GM21737 (cell line): ENCODE measurements at regions not wholly inside any gene's neighbourhood (a gene's known extent, or its start where the extent isn't known, plus 50 kb on each side); places are given as distances from the start of the nearest gene placed in this dataset.
"Not testable (repeated sequence)": the region's sequence is repeated elsewhere in the genome, so short reads cannot be mapped to it uniquely, and the experiment has no call there.

Source experiments
- ATAC-seq: cut with Tn5 transposase; IDR thresholded peaks from one replicate; pipeline ENCODE4 v1.9.1; 2021; ENCODE audit warnings: mild to moderate bottlenecking, moderate library complexity; ENCODE audit not compliant: unreplicated experiment

DNA sequence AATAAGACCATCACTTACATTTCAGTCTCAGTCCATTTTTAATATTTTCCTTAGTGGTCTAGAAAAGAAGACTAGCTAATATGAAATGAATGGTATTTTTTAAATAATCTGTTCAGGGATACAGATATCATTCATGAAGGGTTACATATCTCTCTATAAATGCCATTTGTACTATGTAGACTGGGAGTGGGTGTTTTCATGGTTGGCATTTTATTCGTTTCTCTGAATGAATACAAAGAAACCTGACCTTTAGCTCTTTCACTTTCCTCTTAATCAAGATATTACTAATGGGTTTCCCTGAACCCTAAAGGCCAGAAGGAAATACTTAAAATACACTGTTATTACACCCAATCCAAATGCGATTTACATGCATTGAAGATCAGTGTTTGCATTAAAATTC, 788.9 kb downstream of the TBC1D32 start:
- ATAC-seq, result no peak

DNA sequence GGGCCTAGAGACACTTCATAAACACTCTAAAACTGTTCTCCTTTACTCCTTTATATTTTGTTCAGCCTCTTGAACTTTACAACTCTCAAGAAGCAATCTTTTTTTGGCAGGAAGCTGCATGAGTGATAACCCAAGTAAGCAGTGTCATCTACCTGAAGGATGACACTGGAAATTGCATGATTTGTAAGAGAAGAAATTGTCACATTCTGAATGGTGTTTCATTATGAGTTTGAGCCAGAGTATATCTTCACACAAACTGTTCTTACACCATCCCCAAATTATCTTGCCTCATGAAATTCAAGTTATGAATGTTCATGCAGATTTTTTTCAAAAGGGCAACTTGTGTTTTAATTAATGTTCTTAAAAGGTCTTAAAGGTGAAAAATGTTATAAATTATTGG, 799.3 kb downstream of the TBC1D32 start:
- ATAC-seq, result no peak

DNA sequence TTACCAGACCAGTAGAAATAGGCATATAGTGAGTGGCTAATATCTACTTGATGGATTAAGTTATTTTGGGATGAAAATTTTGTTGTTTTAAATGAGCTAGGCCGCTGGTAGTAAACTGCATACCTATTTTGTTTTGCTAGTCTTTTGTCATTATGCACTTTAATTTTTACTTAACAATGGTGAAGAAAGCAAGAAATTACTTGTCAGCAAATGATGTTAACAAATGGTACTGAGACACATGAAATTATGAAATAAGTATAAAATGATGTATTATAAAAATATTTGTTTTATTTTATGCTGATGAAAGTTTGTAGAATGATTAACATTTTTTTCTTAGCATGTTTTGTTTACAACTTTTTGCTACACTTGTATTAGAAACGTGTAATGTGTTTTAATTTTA, 807.7 kb downstream of the TBC1D32 start:
- no peak for ATAC-seq

DNA sequence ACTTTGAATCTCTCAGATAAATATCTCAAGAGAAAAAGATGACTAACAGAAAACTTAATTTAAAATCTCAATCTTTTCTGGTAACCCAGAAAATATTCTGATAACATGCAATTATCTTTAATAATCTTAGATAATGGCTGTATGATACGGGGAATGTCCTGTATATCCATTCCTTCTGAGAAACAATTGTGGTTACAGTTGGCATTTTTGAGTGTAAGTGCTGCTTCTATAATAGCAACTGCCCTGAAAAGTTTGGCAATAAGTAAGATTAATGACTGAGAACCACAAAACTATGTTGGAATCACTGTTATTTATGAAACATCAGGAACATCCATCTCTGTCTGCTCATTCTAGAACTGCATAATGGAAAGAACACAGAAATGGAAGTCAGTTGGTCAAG, 819.7 kb downstream of the TBC1D32 start:
- ATAC-seq, result no peak

DNA sequence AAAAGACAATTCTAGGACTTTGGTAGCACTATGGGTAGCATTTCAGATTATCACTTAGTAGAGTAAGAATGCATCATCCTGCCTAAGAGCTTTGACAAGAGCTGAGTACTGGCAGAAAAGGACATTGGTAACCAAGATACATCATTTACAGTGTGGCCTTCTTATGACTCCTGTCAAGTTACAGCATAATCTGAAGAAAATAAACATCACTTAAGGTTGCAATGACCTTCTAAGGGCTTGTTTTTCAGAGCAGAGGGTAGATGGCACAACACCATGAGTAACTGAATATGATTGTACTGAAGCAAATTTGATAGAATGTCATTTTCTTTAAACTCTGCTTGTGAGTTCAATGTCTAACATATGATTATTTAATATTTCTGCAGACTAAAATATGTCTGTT, 822.6 kb downstream of the TBC1D32 start:
- no peak for ATAC-seq

DNA sequence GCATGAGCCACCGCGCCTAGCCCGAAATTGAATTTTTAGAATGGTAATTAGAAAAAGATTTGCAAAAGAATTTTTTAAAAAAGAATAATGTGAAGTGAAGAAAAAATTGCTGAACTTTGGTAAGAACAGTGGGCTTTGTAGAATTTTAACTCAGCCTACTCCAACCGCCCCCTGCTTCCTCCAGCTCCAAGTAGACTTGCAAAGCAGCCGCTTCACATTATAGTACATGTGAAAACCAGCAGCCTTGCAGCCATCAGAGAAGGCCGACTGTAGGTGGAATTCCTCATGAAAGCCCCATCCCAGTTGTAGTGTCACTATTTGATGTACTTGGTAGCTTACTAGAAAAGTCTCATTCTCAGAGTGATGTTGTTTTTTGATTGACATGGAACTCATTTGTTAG, 835.6 kb downstream of the TBC1D32 start:
- no peak for ATAC-seq

DNA sequence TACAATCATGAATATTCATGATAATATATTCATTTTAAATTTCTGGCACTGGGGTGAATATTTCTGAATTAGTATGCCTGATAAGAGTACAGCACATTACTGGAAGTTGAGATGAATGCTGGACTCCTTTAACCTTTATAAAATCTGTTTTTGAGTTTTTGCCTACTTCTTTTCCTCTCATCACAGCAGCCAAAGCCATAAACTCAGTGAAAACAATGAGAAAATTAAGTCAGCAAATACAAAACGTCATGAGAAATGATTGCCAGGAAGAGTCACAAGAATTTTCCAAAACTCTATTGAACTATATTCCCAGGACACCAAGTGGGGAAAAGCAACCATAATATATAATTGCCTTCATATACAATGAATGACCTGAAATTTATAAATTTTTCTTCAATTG, 837.6 kb downstream of the TBC1D32 start:
- no peak for ATAC-seq

DNA sequence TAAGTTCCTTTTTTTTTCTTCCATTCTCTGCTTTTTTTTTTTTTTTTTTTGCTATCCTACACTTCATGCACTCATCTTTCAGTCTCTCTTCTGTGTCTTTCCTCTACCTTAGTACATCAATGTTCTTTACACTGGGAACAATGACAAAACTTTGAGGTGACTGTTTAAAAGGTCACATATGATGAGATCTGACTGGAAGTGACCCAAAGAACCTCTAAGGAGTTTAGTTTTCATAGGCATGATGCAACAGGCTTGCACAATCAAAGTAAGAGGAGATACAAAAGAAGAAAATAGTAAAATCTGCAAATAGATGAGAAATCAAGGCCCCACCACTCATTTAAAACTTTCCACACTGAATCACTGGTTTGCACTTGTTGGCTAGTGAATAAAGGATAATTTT, 840.8 kb downstream of the TBC1D32 start:
- ATAC-seq, result no peak

DNA sequence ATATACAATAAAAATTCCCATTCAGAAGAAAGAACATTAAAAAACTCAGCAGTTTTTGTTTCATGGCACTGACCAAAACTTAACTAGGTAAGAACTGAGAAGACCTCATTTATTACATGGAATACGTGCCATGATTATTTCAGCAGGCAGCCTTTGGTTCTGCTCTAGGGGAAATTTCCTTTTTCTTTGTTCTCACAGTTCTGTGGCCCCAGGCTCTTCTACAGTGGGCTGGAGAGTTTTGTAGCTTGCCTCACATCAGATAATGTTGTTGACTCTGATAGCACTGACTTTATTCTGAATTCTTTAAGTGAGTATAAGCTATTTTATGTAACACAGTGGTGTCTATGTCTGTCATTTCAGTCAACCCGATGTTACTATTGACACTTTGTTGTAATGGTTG, 844.3 kb downstream of the TBC1D32 start:
- ATAC-seq, result no peak

DNA sequence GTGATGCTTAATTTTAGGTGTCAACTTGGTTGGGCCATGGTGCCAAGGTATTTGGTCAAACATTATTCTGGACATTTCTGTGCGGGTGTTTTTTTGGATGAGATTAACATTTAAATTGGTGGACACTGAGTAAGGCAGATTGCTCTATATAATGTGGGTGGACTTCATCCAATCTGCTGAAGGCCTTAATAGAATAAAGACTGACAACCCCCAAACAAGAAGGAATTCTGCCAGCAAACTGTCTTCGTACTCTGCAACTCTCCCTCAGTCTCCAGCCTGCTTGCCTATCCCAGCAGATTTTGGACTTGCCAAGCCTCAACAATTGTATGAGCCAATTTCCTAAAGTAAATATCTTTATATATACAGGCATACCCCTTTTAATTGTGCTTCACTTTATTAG, 850.1 kb downstream of the TBC1D32 start:
- no peak for ATAC-seq

DNA sequence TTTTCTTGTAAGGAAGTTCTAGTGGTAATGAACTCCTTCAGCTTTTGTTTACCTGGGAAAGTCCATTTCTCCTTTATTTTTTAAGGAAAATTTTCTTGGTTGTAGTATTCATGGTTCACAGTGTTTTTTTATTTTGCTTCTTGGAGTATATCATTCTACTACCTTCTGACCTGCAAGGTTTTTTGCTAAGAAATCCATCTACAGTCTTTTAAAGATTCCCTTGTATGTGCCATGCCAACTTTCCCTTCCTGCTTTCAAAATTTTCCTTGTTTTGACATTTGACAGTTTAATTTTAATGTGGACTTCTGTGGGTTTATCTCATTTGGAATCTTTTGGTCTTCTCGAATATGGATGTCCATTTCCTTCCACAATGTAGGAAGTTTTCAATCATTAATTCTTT, 855.6 kb downstream of the TBC1D32 start:
- ATAC-seq, result no peak

DNA sequence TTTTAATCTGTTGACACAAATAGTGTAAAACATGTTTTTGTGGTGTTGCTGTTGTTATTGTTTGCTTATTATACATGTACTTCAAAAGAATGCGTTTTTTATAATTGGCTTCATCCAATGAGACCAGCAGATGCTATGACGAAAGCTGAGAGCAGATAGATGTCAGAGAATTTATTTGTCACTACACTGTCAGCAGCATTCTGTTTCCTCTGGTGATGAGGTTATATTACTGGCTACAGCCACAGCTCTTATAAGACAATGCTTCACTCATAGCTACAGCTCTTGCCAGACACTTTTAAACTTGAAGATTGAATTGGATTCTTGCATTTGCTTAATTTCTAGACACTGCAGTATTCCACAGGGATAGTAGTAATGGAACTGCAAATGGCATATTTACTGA, 860.5 kb downstream of the TBC1D32 start:
- ATAC-seq, result no peak

DNA sequence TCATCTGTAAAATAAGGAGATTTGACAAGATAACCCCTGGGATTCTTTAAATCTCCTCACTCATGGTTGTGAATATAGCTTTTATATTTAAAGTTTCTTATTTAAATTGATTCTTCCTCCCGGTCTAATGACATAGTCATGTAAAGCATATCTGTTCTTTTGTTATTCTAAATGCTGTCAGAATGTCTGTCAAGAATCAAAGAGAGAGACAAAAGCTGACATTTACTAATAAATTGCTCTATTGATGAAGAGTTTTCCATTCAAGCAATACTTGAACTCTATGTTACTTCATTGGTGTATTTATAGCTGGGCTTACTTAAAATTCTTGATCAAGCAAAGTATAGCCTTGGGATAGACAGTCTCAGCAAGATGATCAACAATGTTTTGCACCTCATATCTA, 865.8 kb downstream of the TBC1D32 start:
- no peak for ATAC-seq

DNA sequence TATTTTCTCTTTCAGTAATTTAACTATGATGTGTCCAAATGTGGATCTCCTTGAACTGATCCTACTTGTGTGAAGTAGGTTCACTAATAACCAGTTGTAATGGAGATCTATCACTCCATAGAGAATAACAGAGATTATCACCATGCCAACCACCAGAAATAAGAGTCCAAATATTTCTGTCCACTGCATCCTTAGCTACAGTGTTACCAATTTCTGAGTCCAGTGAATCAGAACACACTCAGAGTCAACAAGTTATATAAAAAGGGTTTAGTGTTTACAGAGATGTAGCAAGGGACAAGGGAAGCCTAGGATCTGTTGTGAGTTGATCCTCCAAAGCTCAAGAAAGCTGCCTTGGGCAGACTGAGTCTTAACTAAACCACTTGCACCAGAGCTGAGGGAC, 882.8 kb downstream of the TBC1D32 start:
- ATAC-seq, result no peak

DNA sequence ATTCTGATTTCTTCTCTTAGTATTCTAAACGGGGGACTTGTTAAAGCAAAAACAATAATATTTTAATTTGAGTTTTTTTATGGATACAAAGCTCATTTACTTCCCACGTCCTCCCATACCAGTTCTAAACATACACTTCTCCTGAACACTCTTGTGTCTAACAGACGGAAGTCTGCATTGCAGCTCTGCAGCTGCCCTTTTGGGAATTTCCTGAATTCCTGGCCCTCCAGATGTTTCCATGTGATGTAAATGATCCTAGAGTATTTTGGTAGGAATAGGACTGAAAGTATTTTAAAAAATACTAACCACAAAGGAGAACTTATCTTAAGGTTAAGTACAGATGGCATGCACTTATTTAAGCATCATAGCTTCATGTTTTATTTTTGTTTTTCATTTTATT, 886.7 kb downstream of the TBC1D32 start:
- no peak for ATAC-seq

DNA sequence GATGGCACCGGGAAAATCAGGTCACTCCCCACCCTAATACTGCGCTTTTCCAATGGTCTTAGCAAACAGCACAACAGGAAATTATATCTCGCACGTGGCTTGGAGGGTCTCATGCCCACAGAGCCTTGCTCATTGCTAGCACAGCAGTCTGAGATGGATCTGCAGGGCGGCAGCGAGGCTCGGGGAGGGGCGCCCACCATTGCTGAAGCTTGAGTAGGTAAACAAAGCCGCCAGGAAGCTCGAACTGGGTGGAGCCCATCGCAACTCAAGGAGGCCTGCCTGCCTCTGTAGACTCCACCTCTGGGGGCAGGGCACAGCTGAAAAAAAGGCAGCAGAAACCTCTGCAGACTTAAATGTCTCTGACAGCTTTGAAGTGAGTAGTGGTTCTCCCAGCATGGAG, 901.4 kb downstream of the TBC1D32 start:
- not testable (repeated sequence) for ATAC-seq

DNA sequence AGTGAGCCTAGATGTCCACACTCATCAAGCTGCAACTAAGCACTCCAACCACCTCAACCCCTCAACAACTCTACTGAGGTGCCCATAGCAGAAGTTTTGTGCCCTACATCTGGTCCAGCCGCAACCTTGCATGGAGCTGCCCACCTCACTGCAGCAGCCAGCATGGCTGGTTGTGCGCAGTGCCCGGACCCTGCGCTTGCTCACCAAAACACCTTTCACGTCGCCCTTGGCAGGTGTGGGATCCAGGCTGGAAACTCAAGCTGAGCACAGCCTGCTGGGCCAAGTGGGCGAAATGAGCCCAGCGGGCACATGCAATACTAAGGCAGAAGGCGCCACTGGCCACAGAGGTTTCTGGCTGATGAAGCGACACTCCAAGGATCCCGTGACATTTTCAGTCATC, 902.4 kb downstream of the TBC1D32 start:
- no peak for ATAC-seq

DNA sequence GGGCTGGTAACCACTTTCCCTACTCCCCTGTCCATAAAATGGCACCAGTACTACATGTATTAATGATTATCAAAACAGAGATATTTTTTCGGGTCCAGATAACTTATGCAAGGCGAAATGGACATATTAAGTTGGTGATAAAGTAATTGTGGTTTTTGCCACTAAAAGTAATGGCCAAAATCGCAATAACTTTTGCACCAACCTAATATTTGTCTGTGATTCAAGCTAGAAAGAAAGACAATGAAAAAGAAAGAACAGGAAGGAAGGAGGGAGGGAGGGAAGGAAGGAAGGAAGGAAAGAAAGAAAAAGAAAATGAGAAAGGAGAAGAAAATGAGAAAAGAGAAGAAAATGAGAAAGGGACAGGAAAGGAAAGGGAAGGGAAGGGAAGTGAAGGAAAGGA, 922.9 kb downstream of the TBC1D32 start:
- ATAC-seq, result no peak

DNA sequence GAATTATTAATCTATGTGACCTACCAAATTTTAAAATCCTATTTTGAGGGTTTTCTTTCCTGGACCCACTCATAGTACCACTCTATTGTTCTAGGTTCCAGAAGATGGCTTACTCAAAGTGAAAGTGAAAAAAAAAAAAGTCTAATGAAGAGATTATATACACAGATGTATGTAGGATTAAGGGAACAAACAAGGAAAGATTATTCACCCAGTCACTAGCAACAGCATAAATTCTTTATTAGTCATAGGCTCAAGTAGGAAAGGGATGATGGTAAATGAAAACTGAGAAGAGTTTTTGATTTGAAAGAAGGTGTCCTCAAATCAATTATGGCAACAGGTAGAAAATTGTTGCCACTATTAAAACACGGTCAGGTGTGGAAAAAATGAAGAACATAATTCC, 923.7 kb downstream of the TBC1D32 start:
- ATAC-seq, result no peak

DNA sequence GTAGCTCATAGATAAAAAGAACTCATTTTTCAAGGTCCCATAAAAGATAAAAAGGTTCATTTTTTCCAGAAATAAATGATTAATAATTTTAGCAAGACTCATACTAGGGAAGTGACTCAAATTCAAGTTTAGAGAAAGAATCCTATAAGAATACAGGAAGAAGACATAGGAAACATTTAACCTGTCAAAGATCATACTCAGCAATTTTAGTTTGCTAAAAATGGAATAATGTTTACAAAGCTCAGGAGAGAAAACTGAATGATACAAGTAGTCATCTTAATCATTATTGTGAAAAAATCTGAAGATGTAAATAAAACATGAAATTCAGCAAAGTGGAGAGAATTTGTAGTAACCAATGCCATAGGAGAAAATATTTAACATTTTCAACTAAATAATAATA, 926.6 kb downstream of the TBC1D32 start:
- ATAC-seq, result no peak

DNA sequence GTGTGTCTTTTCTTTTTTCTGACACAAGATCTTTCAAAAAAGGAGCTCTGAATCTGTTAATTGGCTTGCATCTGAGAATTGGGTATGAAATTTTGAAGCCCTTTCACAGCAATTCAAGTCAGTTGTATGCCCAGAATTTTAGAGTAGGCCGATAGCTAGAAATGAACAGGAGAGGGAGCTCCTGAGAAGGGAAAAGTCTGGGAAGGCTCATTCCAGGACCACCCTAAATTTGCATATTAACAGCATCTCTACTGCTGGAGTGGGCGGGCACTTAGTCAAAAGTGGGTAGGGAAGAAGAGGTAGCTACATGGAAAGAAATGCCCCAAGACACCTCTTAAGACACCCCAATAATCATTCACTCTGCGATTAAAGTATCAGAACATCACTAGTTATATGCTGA, 928.3 kb downstream of the TBC1D32 start:
- no peak for ATAC-seq

DNA sequence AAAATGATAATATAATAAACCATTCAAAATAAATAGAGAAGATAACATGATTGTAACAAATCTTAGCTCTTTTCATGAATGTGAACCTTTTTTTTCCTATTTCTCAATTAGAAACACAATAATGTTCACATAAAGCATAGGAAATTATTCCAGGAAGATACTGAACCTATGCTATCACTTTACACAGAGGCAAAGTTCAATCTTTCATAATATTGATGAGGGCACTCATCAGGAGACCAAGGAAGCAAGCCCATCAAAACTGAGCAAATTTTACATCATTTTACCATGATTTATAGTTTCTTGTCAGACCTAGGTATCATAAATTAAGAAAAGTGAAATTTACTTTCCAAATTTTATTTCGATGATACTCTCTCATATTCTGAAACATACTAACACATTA, 938.5 kb downstream of the TBC1D32 start:
- no peak for ATAC-seq

DNA sequence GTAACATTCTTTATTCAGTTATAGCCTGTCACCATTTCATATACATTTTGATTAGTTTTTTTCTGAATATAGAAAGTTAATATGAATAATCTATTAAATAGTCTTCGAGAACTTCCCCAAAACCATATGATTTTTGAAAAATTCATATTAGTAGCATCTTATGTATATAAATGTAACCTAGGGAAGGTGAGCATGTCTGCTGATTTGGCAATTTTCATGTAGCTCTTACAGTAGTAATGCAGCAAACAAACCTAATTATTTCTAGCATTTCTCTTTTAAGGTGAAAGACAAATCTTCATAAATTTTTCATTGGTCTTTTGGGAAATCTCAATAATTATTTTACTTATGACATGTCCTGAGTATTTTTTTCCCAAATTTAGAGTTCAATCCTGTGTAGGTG, 939.0 kb downstream of the TBC1D32 start:
- ATAC-seq, result no peak

DNA sequence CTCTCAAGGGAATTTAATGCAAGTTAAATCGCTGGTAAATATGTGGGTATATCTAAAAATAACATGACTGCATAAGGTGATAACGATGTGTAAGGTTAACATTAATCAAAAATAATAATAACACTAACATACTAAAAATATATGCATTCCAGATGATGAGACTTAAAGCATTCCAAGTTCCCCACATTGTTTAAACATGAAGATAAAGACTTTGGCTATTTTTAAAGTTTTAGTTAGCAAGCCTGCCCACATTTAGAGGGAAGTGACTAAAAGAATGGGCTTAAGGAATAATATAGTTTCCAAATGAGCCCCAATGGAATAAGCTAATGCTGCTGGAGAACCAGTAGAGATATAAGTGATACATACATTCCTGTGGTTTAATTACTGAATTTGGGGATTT, 941.3 kb downstream of the TBC1D32 start:
- ATAC-seq, result no peak
